GDM1 (cell line): ENCODE measurements at regions not wholly inside any gene's neighbourhood (a gene's known extent, or its start where the extent isn't known, plus 50 kb on each side); places are given as distances from the start of the nearest gene placed in this dataset.
"Not testable (repeated sequence)": the region's sequence is repeated elsewhere in the genome, so short reads cannot be mapped to it uniquely, and the experiment has no call there.

ENCODE experiments used
- DNase-seq: peaks from one replicate; lab custom pipeline; 2025; lab: John Stamatoyannopoulos, UW

- DNase-seq = no peak
These were observed 115.2 kb upstream of the OTUD4 start for GRCh38 chr4:145295547-145295946.

- DNase-seq = no peak
These were observed 114.7 kb upstream of the OTUD4 start for GRCh38 chr4:145295122-145295521.

- no peak for DNase-seq
These were observed 113.3 kb upstream of the OTUD4 start for GRCh38 chr4:145293658-145294057.

- DNase-seq = no peak
These were observed 110.6 kb upstream of the OTUD4 start for GRCh38 chr4:145290955-145291354.

GRCh38 chr4:145289403-145290076 lies 109.2 kb upstream of the OTUD4 start:
- DNase-seq = no peak

- no peak for DNase-seq
These were observed 107.0 kb upstream of the OTUD4 start for GRCh38 chr4:145287351-145287750.

- no peak for DNase-seq
These were observed 105.5 kb upstream of the OTUD4 start for GRCh38 chr4:145285928-145286327.

GRCh38 chr4:145283909-145284308 lies 103.5 kb upstream of the OTUD4 start:
- DNase-seq = no peak

- DNase-seq = no peak
These were observed 101.6 kb upstream of the OTUD4 start for GRCh38 chr4:145281951-145282350.

- no peak for DNase-seq
These were observed 100.8 kb upstream of the OTUD4 start for GRCh38 chr4:145281224-145281623.

- DNase-seq = no peak
These were observed 100.2 kb upstream of the OTUD4 start for GRCh38 chr4:145280541-145280940.

- DNase-seq = no peak
These were observed 99.0 kb upstream of the OTUD4 start for GRCh38 chr4:145279122-145279960.

- DNase-seq = no peak
These were observed 98.1 kb upstream of the OTUD4 start for GRCh38 chr4:145278341-145279121.

- no peak for DNase-seq
These were observed 96.6 kb upstream of the OTUD4 start for GRCh38 chr4:145277011-145277410.

- no peak for DNase-seq
These were observed 95.7 kb upstream of the OTUD4 start for GRCh38 chr4:145276050-145276449.

GRCh38 chr4:145271194-145271593 lies 90.8 kb upstream of the OTUD4 start:
- DNase-seq = no peak

GRCh38 chr4:145266881-145267280 lies 86.5 kb upstream of the OTUD4 start:
- no peak for DNase-seq

GRCh38 chr4:145260091-145260490 lies 79.7 kb upstream of the OTUD4 start:
- no peak for DNase-seq

GRCh38 chr4:145255311-145255710 lies 74.9 kb upstream of the OTUD4 start:
- not testable (repeated sequence) for DNase-seq

GRCh38 chr4:145252190-145252589 lies 71.8 kb upstream of the OTUD4 start:
- no peak for DNase-seq

- DNase-seq = no peak
These were observed 71.0 kb upstream of the OTUD4 start for GRCh38 chr4:145251391-145251790.

GRCh38 chr4:145248971-145249370 lies 68.6 kb upstream of the OTUD4 start:
- DNase-seq = no peak

GRCh38 chr4:145248502-145248901 lies 68.1 kb upstream of the OTUD4 start:
- no peak for DNase-seq
